ENCODE measurements at regions not wholly inside any gene's neighbourhood (a gene's known extent, or its start where the extent isn't known, plus 50 kb on each side); places are given as distances from the start of the nearest gene placed in this dataset.

- ChIA-PET CTCF (no interaction called here), POLR2A (interaction anchor here (0.6 kb wide), 1 partner anchor 1019 kb away, joined by 3 read pairs; no protein-coding TSS in a partner anchor)
- H3K4me3 ChIP-seq (ENCODE audit: low read length), result no peak overlapping the region
- H3K4me3 Mint-ChIP-seq, result no peak overlapping the region
- peaks cover 4 to 5% of the 10 kb centered on the region in 2 experiments for H3K9me3 ChIP-seq (ENCODE audit: control insufficient read depth in 1 of 2, insufficient read depth in 1 of 2, low read length in 2 of 2)
- no peaks in the 10 kb centered on the region for H3K36me3 Mint-ChIP-seq (ENCODE audit: low read depth)
- no peak for ATAC-seq (ENCODE audit: poor library complexity)
- TF ChIP-seq, protein P1, sequence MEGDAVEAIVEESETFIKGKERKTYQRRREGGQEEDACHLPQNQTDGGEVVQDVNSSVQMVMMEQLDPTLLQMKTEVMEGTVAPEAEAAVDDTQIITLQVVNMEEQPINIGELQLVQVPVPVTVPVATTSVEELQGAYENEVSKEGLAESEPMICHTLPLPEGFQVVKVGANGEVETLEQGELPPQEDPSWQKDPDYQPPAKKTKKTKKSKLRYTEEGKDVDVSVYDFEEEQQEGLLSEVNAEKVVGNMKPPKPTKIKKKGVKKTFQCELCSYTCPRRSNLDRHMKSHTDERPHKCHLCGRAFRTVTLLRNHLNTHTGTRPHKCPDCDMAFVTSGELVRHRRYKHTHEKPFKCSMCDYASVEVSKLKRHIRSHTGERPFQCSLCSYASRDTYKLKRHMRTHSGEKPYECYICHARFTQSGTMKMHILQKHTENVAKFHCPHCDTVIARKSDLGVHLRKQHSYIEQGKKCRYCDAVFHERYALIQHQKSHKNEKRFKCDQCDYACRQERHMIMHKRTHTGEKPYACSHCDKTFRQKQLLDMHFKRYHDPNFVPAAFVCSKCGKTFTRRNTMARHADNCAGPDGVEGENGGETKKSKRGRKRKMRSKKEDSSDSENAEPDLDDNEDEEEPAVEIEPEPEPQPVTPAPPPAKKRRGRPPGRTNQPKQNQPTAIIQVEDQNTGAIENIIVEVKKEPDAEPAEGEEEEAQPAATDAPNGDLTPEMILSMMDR (IDR thresholded peaks at IDR 0.05), result no peak
- H3K27ac ChIP-seq (ENCODE audit: low read depth in 1 of 2, low read length in 2 of 2), result no peak overlapping the region
- H3K27ac Mint-ChIP-seq, result no peak overlapping the region
- no peaks in the 10 kb centered on the region for H3K4me1 ChIP-seq (ENCODE audit: insufficient read depth, low read length)
- no peaks in the 10 kb centered on the region for H3K27me3 Mint-ChIP-seq
- intact Hi-C loops (cut with DNase I, micrococcal nuclease), result no loop called here
- peaks cover 2% of the 10 kb centered on the region for H3K9me3 Mint-ChIP-seq
- H3K4me1 Mint-ChIP-seq (ENCODE audit: low read depth), result no peaks in the 10 kb centered on the region
- H3K27me3 ChIP-seq (ENCODE audit: control insufficient read depth in 1 of 2, insufficient read depth in 2 of 2, low read length in 2 of 2), result no peaks in the 10 kb centered on the region
- no peaks in the 10 kb centered on the region for H3K36me3 ChIP-seq (ENCODE audit: insufficient read depth, low read length)
- no peak for DNase-seq
These were observed 168.7 kb upstream of the GNAI1 start for GRCh38 chr7:79965946-79966345.

- H3K27me3 Mint-ChIP-seq, result no peaks in the 10 kb centered on the region
- no peaks in the 10 kb centered on the region for H3K36me3 Mint-ChIP-seq (ENCODE audit: low read depth)
- peaks cover 2% of the 10 kb centered on the region for H3K9me3 Mint-ChIP-seq
- Histone ChIP-seq H3K9me3 (ENCODE audit: control insufficient read depth in 1 of 2, insufficient read depth in 1 of 2, low read length in 2 of 2) (peaks cover 4 to 5% of the 10 kb centered on the region in 2 experiments), H3K4me1 (ENCODE audit: insufficient read depth, low read length) (no peaks in the 10 kb centered on the region), H3K27me3 (ENCODE audit: control insufficient read depth in 1 of 2, insufficient read depth in 2 of 2, low read length in 2 of 2) (no peaks in the 10 kb centered on the region), H3K36me3 (ENCODE audit: insufficient read depth, low read length) (no peaks in the 10 kb centered on the region), H3K4me3 (ENCODE audit: low read length) (no peak overlapping the region), H3K27ac (ENCODE audit: low read depth in 1 of 2, low read length in 2 of 2) (no peak overlapping the region)
- H3K4me1 Mint-ChIP-seq (ENCODE audit: low read depth), result no peaks in the 10 kb centered on the region
- TF ChIP-seq, protein P1 (IDR thresholded peaks at IDR 0.05), result no peak
- intact Hi-C loops (cut with DNase I, micrococcal nuclease), result no loop called here
- ChIA-PET CTCF (no interaction called here), POLR2A (no interaction called here)
- DNase-seq (no peak), ATAC-seq (ENCODE audit: poor library complexity) (no peak)
- H3K4me3 Mint-ChIP-seq, result no peak overlapping the region
- H3K27ac Mint-ChIP-seq, result no peak overlapping the region
These were observed 170.2 kb upstream of the GNAI1 start for GRCh38 chr7:79964463-79964862.

DNA sequence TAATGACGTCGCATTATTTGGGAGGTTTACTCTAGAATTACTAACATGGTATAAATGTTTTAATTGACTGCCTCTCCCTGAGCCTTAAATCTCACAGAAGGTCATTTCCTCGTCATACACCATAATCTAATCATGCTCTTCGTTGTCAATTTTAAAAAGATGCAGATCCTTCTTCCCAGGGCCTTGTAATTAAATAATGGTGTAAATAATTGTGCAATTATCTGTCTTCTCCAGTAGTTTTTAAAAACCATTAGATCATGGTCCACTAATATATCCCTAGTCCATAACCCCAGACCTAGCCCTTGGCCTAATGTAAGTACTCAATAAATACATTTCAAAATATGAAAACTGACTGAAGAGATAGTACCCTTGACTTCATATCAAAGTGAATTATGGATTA, 181.5 kb upstream of the GNAI1 start:
- intact Hi-C loops (cut with DNase I, micrococcal nuclease), result no loop called here
- TF ChIP-seq, protein P1 (IDR thresholded peaks at IDR 0.05), result no peak
- H3K4me3 Mint-ChIP-seq, result no peak overlapping the region
- Histone ChIP-seq H3K27ac (ENCODE audit: low read depth in 1 of 2, low read length in 2 of 2) (no peak overlapping the region), H3K27me3 (ENCODE audit: control insufficient read depth in 1 of 2, insufficient read depth in 2 of 2, low read length in 2 of 2) (no peaks in the 10 kb centered on the region), H3K36me3 (ENCODE audit: insufficient read depth, low read length) (no peaks in the 10 kb centered on the region), H3K4me3 (ENCODE audit: low read length) (no peak overlapping the region), H3K9me3 (ENCODE audit: control insufficient read depth in 1 of 2, insufficient read depth in 1 of 2, low read length in 2 of 2) (peaks cover 0 to 3% of the 10 kb centered on the region in 2 experiments), H3K4me1 (ENCODE audit: insufficient read depth, low read length) (no peaks in the 10 kb centered on the region)
- H3K9me3 Mint-ChIP-seq, result no peaks in the 10 kb centered on the region
- H3K27me3 Mint-ChIP-seq, result no peaks in the 10 kb centered on the region
- ChIA-PET POLR2A (no interaction called here), CTCF (no interaction called here)
- DNase-seq (no peak), ATAC-seq (ENCODE audit: poor library complexity) (no peak)
- no peaks in the 10 kb centered on the region for H3K4me1 Mint-ChIP-seq (ENCODE audit: low read depth)
- H3K27ac Mint-ChIP-seq, result no peak overlapping the region
- no peaks in the 10 kb centered on the region for H3K36me3 Mint-ChIP-seq (ENCODE audit: low read depth)

Data from CD4-positive, alpha-beta T cell (primary cell).